Upper lobe of left lung (tissue), 4 donors: ENCODE measurements at regions not wholly inside any gene's neighbourhood (a gene's known extent, or its start where the extent isn't known, plus 50 kb on each side); places are given as distances from the start of the nearest gene placed in this dataset.

Experiments used
- EP300 ChIP-seq, 4 donors: sonication (generic); formaldehyde crosslinking; IDR thresholded peaks; one replicate each; pipeline ENCODE4 v1.5.1; 2017; ENCODE audit warnings: antibody characterized with exemption in 4 of 4, control low read depth in 2 of 4
- POLR2A ChIP-seq, 4 donors: fragments of 450-650 bp; IDR thresholded peaks; one replicate each; pipeline ENCODE4 v1.5.1; 2016 to 2017; ENCODE audit warnings: antibody characterized with exemption in 4 of 4, mild to moderate bottlenecking in 2 of 4
- POLR2AphosphoS5 ChIP-seq, 2 donors: sonication (generic); formaldehyde crosslinking; IDR thresholded peaks; one replicate each; pipeline ENCODE4 v1.5.1; 2017; ENCODE audit warnings: antibody characterized with exemption in 2 of 2
- TF ChIP-seq, protein P1 (sequence below), 6 experiments: fragments of 450-650 bp in 4 of 6; fragments of 200-600 bp in 2 of 6; sonication (generic) in 2 of 6; IDR thresholded peaks; one replicate each; pipeline ENCODE4 v1.5.1; 2016 to 2019; ENCODE audit warnings: antibody characterized with exemption in 6 of 6

DNA sequence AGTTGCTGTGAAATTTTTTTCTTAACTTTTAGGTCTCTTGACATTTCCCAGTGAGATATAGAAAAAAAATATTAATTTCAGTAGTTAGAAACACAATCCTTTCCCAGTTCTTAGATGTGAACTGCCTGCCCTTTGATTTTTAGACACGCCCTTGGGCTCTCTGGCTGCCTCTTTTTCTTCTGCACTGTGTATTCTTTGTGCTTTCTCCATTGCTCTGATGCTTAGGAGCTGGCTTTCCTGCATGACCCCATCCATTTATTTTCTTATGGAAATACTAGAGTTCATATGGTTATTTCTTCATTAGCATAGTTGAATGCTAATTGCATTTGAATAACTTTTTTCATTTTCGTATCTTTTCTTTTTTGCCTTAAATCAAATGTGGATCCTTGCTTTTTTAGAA lies 224.9 kb upstream of the SMIM31 start:
- TF ChIP-seq POLR2A (IDR thresholded peaks at IDR 0.05) = no peak
- TF ChIP-seq, protein P1, sequence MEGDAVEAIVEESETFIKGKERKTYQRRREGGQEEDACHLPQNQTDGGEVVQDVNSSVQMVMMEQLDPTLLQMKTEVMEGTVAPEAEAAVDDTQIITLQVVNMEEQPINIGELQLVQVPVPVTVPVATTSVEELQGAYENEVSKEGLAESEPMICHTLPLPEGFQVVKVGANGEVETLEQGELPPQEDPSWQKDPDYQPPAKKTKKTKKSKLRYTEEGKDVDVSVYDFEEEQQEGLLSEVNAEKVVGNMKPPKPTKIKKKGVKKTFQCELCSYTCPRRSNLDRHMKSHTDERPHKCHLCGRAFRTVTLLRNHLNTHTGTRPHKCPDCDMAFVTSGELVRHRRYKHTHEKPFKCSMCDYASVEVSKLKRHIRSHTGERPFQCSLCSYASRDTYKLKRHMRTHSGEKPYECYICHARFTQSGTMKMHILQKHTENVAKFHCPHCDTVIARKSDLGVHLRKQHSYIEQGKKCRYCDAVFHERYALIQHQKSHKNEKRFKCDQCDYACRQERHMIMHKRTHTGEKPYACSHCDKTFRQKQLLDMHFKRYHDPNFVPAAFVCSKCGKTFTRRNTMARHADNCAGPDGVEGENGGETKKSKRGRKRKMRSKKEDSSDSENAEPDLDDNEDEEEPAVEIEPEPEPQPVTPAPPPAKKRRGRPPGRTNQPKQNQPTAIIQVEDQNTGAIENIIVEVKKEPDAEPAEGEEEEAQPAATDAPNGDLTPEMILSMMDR (IDR thresholded peaks at IDR 0.05) = no peak
- TF ChIP-seq POLR2AphosphoS5 (IDR thresholded peaks at IDR 0.05) = no peak
- no peak for TF ChIP-seq EP300 (IDR thresholded peaks at IDR 0.05)
